ENCODE measurements at regions not wholly inside any gene's neighbourhood (a gene's known extent, or its start where the extent isn't known, plus 50 kb on each side); places are given as distances from the start of the nearest gene placed in this dataset.

GRCh38 chr3:24793896-24794295 lies 299.2 kb upstream of the THRB start:
- TF ChIP-seq CTCF (conservative IDR thresholded peaks at IDR 0.05; ENCODE audit: low read depth, low read length) (no peak), POLR2A (IDR thresholded peaks at IDR 0.05; ENCODE audit: low read depth, low read length) (no peak), CEBPB (IDR thresholded peaks at IDR 0.05; ENCODE audit: low read depth, low read length) (no peak), RAD21 (IDR thresholded peaks at IDR 0.05; ENCODE audit: low read length) (no peak)
